Panc1 (cell line): ENCODE measurements at regions not wholly inside any gene's neighbourhood (a gene's known extent, or its start where the extent isn't known, plus 50 kb on each side); places are given as distances from the start of the nearest gene placed in this dataset.

ENCODE experiments used
- ATAC-seq: fragments of 200-7000 bp; cut with Tn5 transposase; 2 replicates; pipeline ENCODE4 v1.9.1; 2020; ENCODE audit warnings: mild to moderate bottlenecking, moderate library complexity
- BruUV-seq: library from RNA; stranded (reverse); fragments of 400-500 nt; replicated peaks from 2 replicates; lab custom pipeline; 2021; lab: Mats Ljungman, UMichigan
- CTCF ChIA-PET: fragments of 300-600 bp; sonication (Branson Sonifier 250); formaldehyde crosslinking; loops from one replicate; lab custom pipeline; 2022; ENCODE audit warnings: antibody characterized with exemption; lab: Charles Lee
- POLR2A ChIA-PET: fragments of 300-600 bp; sonication (Branson Sonifier 250); formaldehyde crosslinking; loops from one replicate; lab custom pipeline; 2022; ENCODE audit warnings: antibody characterized with exemption; lab: Charles Lee
- DNase-seq: peaks from one replicate; pipeline ENCODE4 v3.0.0-alpha.2; 2010; ENCODE audit warnings: low read depth, low spot score
- H3K27ac ChIP-seq: 2 replicates; pipeline ENCODE4 v1.5.1; 2011; ENCODE audit warnings: mild to moderate bottlenecking, low read length, inconsistent platforms
- H3K27me3 ChIP-seq: fragments of 200-500 bp; sonication (Bioruptor generic); 2 replicates; pipeline ENCODE4 v1.6.0; 2014; ENCODE audit warnings: low read length, inconsistent platforms; ENCODE audit not compliant: control insufficient read depth, insufficient read depth
- H3K36me3 ChIP-seq: fragments of 200-500 bp; sonication (Bioruptor generic); 2 replicates; pipeline ENCODE4 v1.5.1; 2014; ENCODE audit warnings: inconsistent platforms, mild to moderate bottlenecking, low read length, moderate library complexity; ENCODE audit not compliant: control insufficient read depth, insufficient read depth
- H3K4me1 ChIP-seq: 2 replicates; pipeline ENCODE4 v1.5.1; 2011; ENCODE audit warnings: inconsistent platforms, mild to moderate bottlenecking, low read length, moderate library complexity; ENCODE audit not compliant: control insufficient read depth, insufficient read depth
- H3K4me3 ChIP-seq, 2 experiments: 2 replicates each; pipeline ENCODE4 v1.5.1; 2011 to 2012; ENCODE audit warnings: low read depth in 2 of 2, low read length in 2 of 2, mild to moderate bottlenecking in 2 of 2, inconsistent platforms in 1 of 2, moderate library complexity in 1 of 2
- H3K9me3 ChIP-seq: fragments of 200-500 bp; sonication (Bioruptor generic); 2 replicates; pipeline ENCODE4 v1.5.1; 2014; ENCODE audit warnings: low read depth, mild to moderate bottlenecking, inconsistent platforms, low read length, moderate library complexity; ENCODE audit not compliant: control insufficient read depth, insufficient read depth
- CTCF ChIP-seq: fragments of 450-650 bp; IDR thresholded peaks from 2 replicates; pipeline ENCODE4 v1.5.1; 2017; ENCODE audit warnings: mild to moderate bottlenecking
- POLR2AphosphoS5 ChIP-seq: IDR thresholded peaks from 2 replicates; pipeline ENCODE4 v1.6.1; 2012; ENCODE audit warnings: mild to moderate bottlenecking, low read depth, low read length, moderate library complexity
- REST ChIP-seq, 2 experiments: IDR thresholded peaks; 2 replicates each; pipeline ENCODE4 v1.6.1; 2011 to 2012; ENCODE audit warnings: low read depth in 2 of 2, control low read depth in 1 of 2, low read length in 1 of 2, mild to moderate bottlenecking in 1 of 2, moderate library complexity in 1 of 2; ENCODE audit not compliant: insufficient read depth in 1 of 2
- SIN3A ChIP-seq: IDR thresholded peaks from 2 replicates; pipeline ENCODE4 v1.6.1; 2012; ENCODE audit warnings: low read depth, mild to moderate bottlenecking, low read length, moderate library complexity, borderline replicate concordance; ENCODE audit not compliant: insufficient read depth
- TCF7L2 ChIP-seq: IDR thresholded peaks from 2 replicates; pipeline ENCODE4 v1.6.1; 2011; ENCODE audit warnings: mild to moderate bottlenecking, low read depth, low read length, inconsistent platforms
- in situ Hi-C: cut with HindIII; loops from 2 replicates; pipeline ENCODE4 v1.10.0; 2016; ENCODE audit warnings: low sequenced_read_pairs, low pct_unique_long_range_greater_than_20kb
- intact Hi-C: fragments of 100-400 bp; cut with micrococcal nuclease; formaldehyde crosslinking; loops from one replicate; pipeline ENCODE4 v1.10.0; 2022; ENCODE audit not compliant: unreplicated experiment

GRCh38 chr5:54643685-54644106 lies 126.1 kb downstream of the SNX18 start:
- intact Hi-C loops: no loop called here
- TF ChIP-seq POLR2AphosphoS5 (no peak), REST (IDR thresholded peaks at IDR 0.05; ENCODE audit: insufficient read depth in 1 of 2, low read depth in 2 of 2, low read length in 1 of 2) (no peak), CTCF (no peak), TCF7L2 (no peak), SIN3A (no peak)
- no peaks in the 10 kb centered on the region for H3K9me3 ChIP-seq
- no peaks in the 10 kb centered on the region for H3K4me1 ChIP-seq
- H3K36me3 ChIP-seq: no peaks in the 10 kb centered on the region
- no peak overlapping the region for H3K27ac ChIP-seq
- POLR2A ChIA-PET: no interaction called here
- BruUV-seq: no TSS peak
- ATAC-seq (no peak), DNase-seq (no peak)
- no peak overlapping the region for H3K4me3 ChIP-seq
- CTCF ChIA-PET: no interaction called here
- in situ Hi-C loops: no loop called here
- H3K27me3 ChIP-seq: no peaks in the 10 kb centered on the region

- Histone ChIP-seq H3K36me3 (no peaks in the 10 kb centered on the region), H3K27ac (no peak overlapping the region), H3K4me3 (no peak overlapping the region), H3K4me1 (no peaks in the 10 kb centered on the region), H3K27me3 (no peaks in the 10 kb centered on the region), H3K9me3 (no peaks in the 10 kb centered on the region)
- CTCF ChIA-PET: no interaction called here
- in situ Hi-C loops: no loop called here
- POLR2A ChIA-PET: no interaction called here
- TF ChIP-seq CTCF (no peak), SIN3A (no peak), TCF7L2 (no peak), REST (IDR thresholded peaks at IDR 0.05; ENCODE audit: insufficient read depth in 1 of 2, low read depth in 2 of 2, low read length in 1 of 2) (no peak)
- intact Hi-C loops: no loop called here
- no TSS peak for BruUV-seq
- no peak for DNase-seq
- ATAC-seq: no peak
These were observed 122.1 kb downstream of the SNX18 start for GRCh38 chr5:54639621-54640020.
